ENCODE measurements at regions not wholly inside any gene's neighbourhood (a gene's known extent, or its start where the extent isn't known, plus 50 kb on each side); places are given as distances from the start of the nearest gene placed in this dataset.
"Not testable (repeated sequence)": the region's sequence is repeated elsewhere in the genome, so short reads cannot be mapped to it uniquely, and the experiment has no call there.

GRCh38 chrX:139002319-139002718 lies 290.8 kb upstream of the FGF13 start:
- no peak overlapping the region for H3K27ac ChIP-seq
- TF ChIP-seq CTCF (conservative IDR thresholded peaks at IDR 0.05): no peak

DNA sequence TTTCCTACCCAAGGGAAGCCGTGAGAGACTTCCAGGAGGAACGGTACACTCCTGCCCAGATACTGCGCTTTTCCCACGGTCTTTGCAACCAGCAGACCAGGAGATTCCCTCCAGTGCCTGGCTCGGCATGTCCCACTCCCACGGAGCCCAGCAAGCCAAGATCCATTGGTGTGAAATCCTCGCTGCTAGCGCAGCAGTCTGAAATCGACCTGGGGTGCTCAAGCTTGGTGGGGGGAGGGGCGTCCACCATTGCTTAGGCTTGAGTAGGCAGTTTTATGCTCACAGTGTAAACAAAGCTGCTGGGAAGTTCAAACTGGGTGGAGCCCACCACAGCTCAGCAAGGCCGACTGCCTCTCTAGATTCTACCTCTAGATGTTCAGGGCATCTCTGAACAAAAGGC lies 284.8 kb upstream of the FGF13 start:
- TF ChIP-seq CTCF (conservative IDR thresholded peaks at IDR 0.05): no peak

GRCh38 chrX:138995458-138995857 lies 283.9 kb upstream of the FGF13 start:
- H3K27ac ChIP-seq: no peak overlapping the region
- no peak for TF ChIP-seq CTCF (conservative IDR thresholded peaks at IDR 0.05)

More for the DNA sequence above, 284.8 kb upstream of the FGF13 start:
- H3K27ac ChIP-seq: no peak overlapping the region

DNA sequence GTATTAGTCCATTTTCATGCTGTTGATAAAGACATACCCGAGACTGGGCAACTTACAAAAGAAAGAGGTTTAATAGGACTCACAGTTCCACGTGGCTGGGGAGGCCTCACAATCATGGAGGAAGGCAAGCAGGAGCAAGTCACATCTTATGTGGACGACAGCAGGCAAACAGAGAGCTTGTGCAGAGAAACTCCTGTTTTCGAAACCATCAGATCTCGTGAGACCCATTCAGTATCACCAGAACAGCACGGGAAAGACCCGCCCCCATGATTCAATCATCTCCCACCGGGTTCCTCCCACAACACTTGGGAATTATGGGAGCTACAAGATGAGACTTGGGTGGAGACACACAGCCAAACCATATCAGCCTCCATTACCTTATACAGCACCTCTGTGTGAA lies 278.9 kb upstream of the FGF13 start:
- not testable (repeated sequence) for H3K27ac ChIP-seq

GRCh38 chrX:138986866-138987265 lies 275.3 kb upstream of the FGF13 start:
- H3K27ac ChIP-seq: no peak overlapping the region
- TF ChIP-seq CTCF (conservative IDR thresholded peaks at IDR 0.05): no peak

DNA sequence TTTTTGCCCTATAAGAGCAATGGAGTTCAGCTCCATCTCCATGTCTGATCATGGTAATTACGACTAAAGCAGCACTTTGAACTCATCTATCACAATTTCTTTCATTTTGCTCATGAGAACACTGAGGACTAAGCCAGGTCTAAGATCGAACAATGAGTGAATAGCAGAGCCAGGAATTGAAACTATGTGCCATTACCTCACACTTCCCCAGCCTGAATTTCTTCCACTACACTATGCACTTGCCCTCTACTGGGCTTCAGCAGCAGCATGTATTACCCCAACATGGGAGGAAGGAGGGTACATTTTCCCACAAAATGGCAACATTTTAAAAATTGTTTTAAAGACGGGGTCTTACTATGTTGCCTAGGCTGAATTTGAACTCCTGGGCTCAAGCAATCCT lies 274.7 kb upstream of the FGF13 start:
- TF ChIP-seq CTCF (conservative IDR thresholded peaks at IDR 0.05): no peak
- no peak overlapping the region for H3K27ac ChIP-seq

GRCh38 chrX:138982365-138982764 lies 270.8 kb upstream of the FGF13 start:
- H3K27ac ChIP-seq: no peak overlapping the region
- TF ChIP-seq CTCF (conservative IDR thresholded peaks at IDR 0.05): no peak

DNA sequence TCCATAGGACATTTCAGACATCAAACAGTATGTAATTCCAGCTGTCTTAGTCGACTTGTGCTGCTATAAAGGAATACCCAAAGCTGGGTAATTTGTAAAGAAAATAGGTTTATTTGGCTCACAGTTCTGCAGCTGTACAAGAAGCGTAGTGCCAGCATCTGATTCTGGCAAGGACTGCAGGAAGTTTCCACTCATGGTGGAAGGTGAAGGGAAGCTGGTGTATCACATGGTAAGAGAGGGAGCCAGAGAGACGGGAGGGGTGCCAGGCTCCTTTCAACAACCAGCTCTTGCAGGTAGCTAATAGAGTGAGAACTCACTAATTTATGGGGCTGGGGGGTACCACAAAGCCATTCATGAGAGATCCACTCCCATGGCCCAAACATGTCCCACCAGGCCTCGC lies 253.0 kb upstream of the FGF13 start:
- H3K27ac ChIP-seq: no peak overlapping the region
- no peak for TF ChIP-seq CTCF (conservative IDR thresholded peaks at IDR 0.05)

GRCh38 chrX:138962419-138962818 lies 250.9 kb upstream of the FGF13 start:
- not testable (repeated sequence) for H3K27ac ChIP-seq

All from VCaP (cell line).